ENCODE measurements at regions not wholly inside any gene's neighbourhood (a gene's known extent, or its start where the extent isn't known, plus 50 kb on each side); places are given as distances from the start of the nearest gene placed in this dataset.
"Not testable (repeated sequence)": the region's sequence is repeated elsewhere in the genome, so short reads cannot be mapped to it uniquely, and the experiment has no call there.

DNA sequence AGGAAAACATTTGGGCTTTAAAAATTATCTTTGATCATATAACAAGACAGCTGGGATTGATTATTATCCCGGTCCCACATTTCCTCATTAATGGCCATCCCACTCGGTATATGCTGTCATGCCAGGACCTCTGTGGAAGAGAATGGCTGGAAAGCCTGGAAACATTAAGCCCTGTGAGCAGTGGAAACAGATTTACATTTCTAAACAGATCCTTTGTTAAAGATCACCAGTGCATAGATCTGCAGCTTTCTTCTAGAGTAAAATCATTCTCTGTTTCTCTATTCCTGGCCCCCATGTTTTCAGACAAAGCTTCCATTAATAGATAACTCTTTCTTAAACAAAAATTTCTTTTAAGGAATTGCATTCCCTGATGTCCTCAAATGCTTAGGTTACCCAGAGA is 152.2 kb downstream of the CAVIN4 start:
- no peak for ATAC-seq
- Mint-ChIP-seq H3K9me3 (no peaks in the 10 kb centered on the region), H3K4me3 (no peak overlapping the region), H3K27me3 (ENCODE audit: low read depth) (no peaks in the 10 kb centered on the region), H3K4me1 (ENCODE audit: low read depth) (no peaks in the 10 kb centered on the region), H3K36me3 (ENCODE audit: insufficient read depth) (no peaks in the 10 kb centered on the region)
- DNase-seq: no peak

DNA sequence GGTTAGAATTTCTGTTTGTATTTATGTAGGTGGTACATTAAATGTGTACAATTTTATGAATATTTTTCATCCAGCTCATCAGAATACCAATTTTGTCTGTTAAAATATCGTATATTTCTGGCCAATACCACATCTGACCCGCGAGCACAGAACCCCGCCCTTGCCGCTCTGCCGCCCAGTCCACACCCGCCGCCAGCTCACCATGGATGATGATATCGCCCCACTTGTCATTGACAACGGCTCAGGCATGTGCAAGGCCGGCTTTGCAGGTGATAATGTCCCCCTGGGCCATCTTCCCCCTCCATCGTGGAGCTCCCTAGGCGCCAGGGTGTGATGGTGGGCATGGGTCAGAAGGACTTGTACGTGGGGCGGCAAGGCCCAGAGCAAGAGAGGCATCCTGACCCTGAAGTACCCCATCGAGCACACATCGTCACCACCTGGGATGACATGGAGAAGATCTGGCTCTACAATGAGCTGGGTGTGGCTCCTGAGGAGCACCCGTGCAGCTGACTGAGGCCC is 153.2 kb downstream of the CAVIN4 start:
- no peaks in the 10 kb centered on the region for H3K4me1 Mint-ChIP-seq (ENCODE audit: low read depth)
- DNase-seq (no peak), ATAC-seq (no peak)
- H3K4me3 Mint-ChIP-seq: no peak overlapping the region
- no peaks in the 10 kb centered on the region for H3K9me3 Mint-ChIP-seq
- H3K27me3 Mint-ChIP-seq (ENCODE audit: low read depth): no peaks in the 10 kb centered on the region
- no peaks in the 10 kb centered on the region for H3K36me3 Mint-ChIP-seq (ENCODE audit: insufficient read depth)

DNA sequence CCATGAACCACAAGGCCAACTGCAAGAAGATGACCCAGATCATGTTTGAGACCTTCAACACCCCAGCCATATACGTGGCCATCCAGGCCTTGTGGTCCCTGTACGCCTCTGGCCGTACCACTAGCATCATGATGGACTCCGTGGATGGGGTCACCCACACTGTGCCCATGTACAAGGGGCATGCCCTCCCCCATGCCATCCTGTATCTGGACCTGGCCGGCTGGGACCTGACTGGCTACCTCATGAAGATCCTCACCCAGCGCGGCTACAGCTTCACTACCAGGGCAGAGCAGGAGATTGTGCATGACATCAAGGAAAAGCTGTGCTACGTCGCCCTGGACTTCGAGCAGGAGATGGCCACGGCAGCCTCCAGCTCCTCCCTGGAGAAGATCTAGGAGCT is 153.7 kb downstream of the CAVIN4 start:
- H3K4me1 Mint-ChIP-seq (ENCODE audit: low read depth): no peaks in the 10 kb centered on the region
- no peaks in the 10 kb centered on the region for H3K27me3 Mint-ChIP-seq (ENCODE audit: low read depth)
- H3K36me3 Mint-ChIP-seq (ENCODE audit: insufficient read depth): no peaks in the 10 kb centered on the region
- no peak overlapping the region for H3K4me3 Mint-ChIP-seq
- ATAC-seq (no peak), DNase-seq (no peak)
- peaks cover 2% of the 10 kb centered on the region for H3K9me3 Mint-ChIP-seq

DNA sequence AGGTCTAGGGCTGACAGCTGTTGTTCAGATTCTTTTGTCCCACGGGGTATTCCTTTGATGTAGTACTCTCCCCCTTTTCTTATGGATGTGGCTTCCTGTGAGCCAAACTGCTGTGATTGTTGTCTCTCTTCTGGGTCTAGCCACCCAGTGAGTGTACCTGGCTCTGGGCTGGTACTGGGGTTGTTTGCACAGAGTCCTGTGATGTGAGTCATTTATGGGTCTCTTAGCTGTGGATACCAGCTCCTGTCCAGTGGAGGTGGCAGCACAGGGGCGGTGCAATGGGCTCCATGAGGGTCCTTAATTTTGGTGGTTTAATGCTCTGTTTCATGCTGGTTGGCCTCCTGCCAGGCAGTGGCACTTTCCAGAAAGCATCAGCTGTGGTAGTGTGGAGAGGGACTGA is 161.3 kb downstream of the CAVIN4 start:
- DNase-seq: no peak
- H3K4me1 Mint-ChIP-seq (ENCODE audit: low read depth): no peaks in the 10 kb centered on the region
- H3K36me3 Mint-ChIP-seq (ENCODE audit: insufficient read depth): no peaks in the 10 kb centered on the region
- no peaks in the 10 kb centered on the region for H3K27me3 Mint-ChIP-seq (ENCODE audit: low read depth)
- peaks cover 12% of the 10 kb centered on the region for H3K9me3 Mint-ChIP-seq
- no peak for ATAC-seq
- H3K4me3 Mint-ChIP-seq: no peak overlapping the region

DNA sequence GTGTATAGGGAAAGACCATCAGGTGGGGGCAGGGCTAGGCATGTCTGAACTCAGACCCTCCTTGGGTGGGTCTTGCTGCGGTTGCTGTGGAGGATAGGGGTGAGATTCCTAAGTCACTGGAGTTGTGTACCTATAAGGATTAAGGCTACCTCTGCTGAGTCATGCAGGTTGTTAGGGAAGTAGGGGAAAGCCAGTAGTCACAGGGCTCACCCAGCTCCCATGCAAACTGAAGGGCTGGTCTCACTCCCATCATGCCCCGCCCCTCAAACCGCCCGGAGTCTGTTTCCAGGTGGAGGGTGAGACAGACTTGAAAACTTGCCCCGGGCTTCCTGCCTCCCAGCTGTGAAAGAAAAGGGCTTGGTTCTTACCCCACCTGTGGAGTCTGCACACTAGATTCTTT is 161.8 kb downstream of the CAVIN4 start:
- Mint-ChIP-seq H3K27me3 (ENCODE audit: low read depth) (no peaks in the 10 kb centered on the region), H3K4me3 (no peak overlapping the region), H3K4me1 (ENCODE audit: low read depth) (no peaks in the 10 kb centered on the region), H3K9me3 (peaks cover 12% of the 10 kb centered on the region), H3K36me3 (ENCODE audit: insufficient read depth) (no peaks in the 10 kb centered on the region)
- DNase-seq (no peak), ATAC-seq (no peak)

DNA sequence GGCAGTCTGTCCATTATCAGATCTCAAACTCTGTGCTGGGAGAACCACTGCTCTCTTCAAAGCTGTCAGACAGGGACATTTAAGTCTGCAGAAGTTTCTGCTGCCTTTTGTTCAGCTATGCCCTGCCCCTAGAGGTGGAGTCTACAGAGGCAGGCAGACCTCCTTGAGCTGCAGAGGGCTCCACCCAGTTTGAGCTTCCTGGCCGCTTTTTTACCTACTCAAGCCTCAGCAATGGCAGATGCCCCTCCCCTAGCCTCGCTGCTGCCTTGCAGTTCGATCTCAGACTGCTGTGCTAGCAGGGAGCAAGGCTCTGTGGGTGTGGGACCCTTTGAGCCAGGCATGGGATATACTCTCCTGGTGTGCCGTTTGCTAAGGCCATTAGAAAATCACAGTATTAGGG is 171.1 kb downstream of the CAVIN4 start:
- not testable (repeated sequence) for H3K27me3 Mint-ChIP-seq (ENCODE audit: low read depth); ATAC-seq; H3K36me3 Mint-ChIP-seq (ENCODE audit: insufficient read depth); H3K4me3 Mint-ChIP-seq; DNase-seq; H3K4me1 Mint-ChIP-seq (ENCODE audit: low read depth)
- peaks cover 12% of the 10 kb centered on the region for H3K9me3 Mint-ChIP-seq

DNA sequence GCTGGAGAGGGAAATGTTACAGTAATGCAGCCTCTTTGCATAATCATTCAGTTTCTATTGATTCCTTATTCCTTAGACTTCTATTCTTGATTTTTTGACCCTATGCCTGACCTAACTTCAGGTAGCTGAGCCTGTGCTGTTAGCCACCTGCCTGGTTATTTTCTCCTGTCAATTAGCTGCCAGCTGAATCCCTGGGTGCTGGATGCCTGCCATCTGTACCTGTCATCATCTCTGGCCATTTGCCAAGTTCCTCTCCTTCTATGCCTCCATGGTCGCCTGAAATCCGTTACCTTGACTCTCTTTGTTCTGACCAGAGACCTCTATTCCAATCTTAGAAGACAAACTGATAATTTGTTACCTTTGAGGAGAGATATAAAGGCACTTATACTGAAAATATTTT is 178.3 kb downstream of the CAVIN4 start:
- ATAC-seq (no peak), DNase-seq (no peak)
- Mint-ChIP-seq H3K27me3 (ENCODE audit: low read depth) (no peaks in the 10 kb centered on the region), H3K4me1 (ENCODE audit: low read depth) (no peaks in the 10 kb centered on the region), H3K4me3 (no peak overlapping the region), H3K36me3 (ENCODE audit: insufficient read depth) (no peaks in the 10 kb centered on the region), H3K9me3 (no peaks in the 10 kb centered on the region)

DNA sequence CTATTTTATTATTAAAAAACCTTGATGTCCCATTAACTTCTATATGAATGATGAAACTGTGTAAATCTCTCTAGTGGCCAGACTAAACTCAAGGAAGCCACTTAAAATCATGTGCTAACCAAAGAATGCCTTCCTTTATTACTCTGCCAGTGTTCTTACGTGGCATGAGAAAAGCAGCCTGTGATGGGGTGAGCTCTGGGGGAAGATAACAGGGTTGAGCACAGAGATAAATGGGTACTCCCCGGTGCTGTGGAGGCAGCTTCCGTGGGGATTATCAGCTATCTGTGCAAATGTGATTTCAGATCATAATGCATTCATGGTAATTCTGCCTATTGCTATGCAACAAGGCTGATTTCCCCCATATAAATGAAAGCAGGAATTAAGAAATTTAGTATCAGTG is 181.3 kb downstream of the CAVIN4 start:
- no peaks in the 10 kb centered on the region for H3K4me1 Mint-ChIP-seq (ENCODE audit: low read depth)
- peaks cover 9% of the 10 kb centered on the region for H3K9me3 Mint-ChIP-seq
- H3K27me3 Mint-ChIP-seq (ENCODE audit: low read depth): no peaks in the 10 kb centered on the region
- no peak for ATAC-seq
- DNase-seq: no peak
- no peak overlapping the region for H3K4me3 Mint-ChIP-seq
- no peaks in the 10 kb centered on the region for H3K36me3 Mint-ChIP-seq (ENCODE audit: insufficient read depth)

DNA sequence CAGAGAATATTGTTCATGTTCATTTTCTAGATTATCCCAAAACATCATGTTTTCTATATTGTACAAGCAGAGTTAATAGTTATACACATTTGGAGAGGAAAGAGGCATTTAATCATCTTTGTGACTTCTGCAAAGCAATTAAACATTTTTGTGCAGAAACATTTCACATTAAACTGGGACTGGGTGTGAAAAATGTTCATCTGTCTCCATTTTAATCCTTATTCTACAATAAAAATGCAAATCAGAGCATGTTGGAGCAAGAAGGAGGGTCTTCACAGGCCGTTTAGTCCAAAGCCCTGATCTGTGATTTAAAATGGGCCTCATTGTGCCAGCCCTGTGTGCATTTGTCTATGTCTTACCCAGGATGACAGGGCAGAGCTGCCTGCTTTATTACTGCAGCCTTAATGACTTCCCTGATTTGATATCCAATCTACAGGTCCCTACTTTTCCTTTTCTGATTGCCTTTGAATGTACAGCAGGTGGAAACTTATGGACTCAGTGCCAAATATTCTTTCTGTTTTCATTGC is 183.5 kb downstream of the CAVIN4 start:
- H3K4me1 Mint-ChIP-seq (ENCODE audit: low read depth): no peaks in the 10 kb centered on the region
- H3K4me3 Mint-ChIP-seq: no peak overlapping the region
- ATAC-seq (no peak), DNase-seq (no peak)
- H3K36me3 Mint-ChIP-seq (ENCODE audit: insufficient read depth): no peaks in the 10 kb centered on the region
- no peaks in the 10 kb centered on the region for H3K27me3 Mint-ChIP-seq (ENCODE audit: low read depth)
- H3K9me3 Mint-ChIP-seq: peaks cover 9% of the 10 kb centered on the region

DNA sequence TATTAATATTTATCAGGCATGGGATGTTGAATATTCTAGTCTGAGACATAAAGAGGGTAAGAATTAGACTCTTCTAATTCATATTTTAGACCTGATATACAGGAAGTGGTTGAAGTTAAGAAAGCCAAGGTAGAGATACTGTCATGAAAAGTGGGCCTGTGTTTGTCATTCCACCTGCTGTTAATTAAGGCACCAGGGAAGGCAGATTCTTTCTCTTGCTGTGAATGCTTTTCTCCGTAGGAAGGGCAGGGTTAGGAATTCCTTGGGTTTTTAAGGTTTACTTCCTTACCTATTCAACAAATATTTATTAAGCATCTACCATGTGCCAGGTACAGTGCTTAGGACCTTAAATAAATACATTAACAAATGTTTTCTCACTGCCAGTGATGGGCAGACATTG is 196.4 kb downstream of the CAVIN4 start:
- no peak for ATAC-seq
- no peaks in the 10 kb centered on the region for H3K36me3 Mint-ChIP-seq (ENCODE audit: insufficient read depth)
- no peak for DNase-seq
- H3K4me1 Mint-ChIP-seq (ENCODE audit: low read depth): no peaks in the 10 kb centered on the region
- no peak overlapping the region for H3K4me3 Mint-ChIP-seq
- no peaks in the 10 kb centered on the region for H3K9me3 Mint-ChIP-seq
- peaks cover 2% of the 10 kb centered on the region for H3K27me3 Mint-ChIP-seq (ENCODE audit: low read depth)

DNA sequence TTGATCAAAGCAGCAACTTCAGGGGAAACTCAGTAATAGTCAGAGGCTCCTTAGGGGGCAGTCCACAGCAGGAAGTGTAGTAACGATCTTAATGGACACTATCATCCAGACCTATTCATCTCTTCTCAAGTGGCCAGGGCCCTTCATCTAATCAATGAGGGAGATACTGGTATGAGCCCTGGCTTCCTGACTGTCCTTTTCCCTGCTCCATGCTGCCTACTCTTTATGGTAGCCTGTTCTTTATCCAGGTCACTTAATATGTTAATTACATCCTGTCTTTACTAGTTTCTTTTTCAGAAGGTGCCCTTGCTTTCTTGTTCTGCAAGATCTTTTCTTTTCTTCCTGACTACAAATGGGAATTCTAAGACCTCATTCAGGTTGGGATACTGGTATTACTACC is 197.1 kb downstream of the CAVIN4 start:
- ATAC-seq (no peak), DNase-seq (no peak)
- Mint-ChIP-seq H3K4me1 (ENCODE audit: low read depth) (no peaks in the 10 kb centered on the region), H3K4me3 (no peak overlapping the region), H3K27me3 (ENCODE audit: low read depth) (peaks cover 2% of the 10 kb centered on the region), H3K9me3 (no peaks in the 10 kb centered on the region), H3K36me3 (ENCODE audit: insufficient read depth) (no peaks in the 10 kb centered on the region)

DNA sequence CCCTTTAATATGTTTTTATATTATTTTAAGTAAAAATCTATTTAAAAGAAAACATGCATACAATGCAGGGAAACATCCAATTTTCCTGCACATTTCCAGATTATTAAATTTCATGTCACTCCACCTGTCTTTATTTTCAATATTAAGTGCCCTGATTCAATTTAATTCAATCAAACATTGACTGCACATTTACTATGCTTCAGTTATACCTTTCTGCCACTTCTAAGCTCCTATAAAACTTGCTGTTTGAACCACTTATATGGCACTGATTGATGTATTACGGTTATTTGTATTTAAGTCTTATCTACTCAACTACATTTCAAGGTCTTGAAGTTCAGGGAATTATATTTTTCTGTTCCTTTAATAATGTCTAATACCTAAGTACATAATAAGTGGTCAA is 198.0 kb downstream of the CAVIN4 start:
- no peaks in the 10 kb centered on the region for H3K36me3 Mint-ChIP-seq (ENCODE audit: insufficient read depth)
- ATAC-seq (no peak), DNase-seq (no peak)
- no peaks in the 10 kb centered on the region for H3K9me3 Mint-ChIP-seq
- H3K4me3 Mint-ChIP-seq: no peak overlapping the region
- peaks cover 2% of the 10 kb centered on the region for H3K27me3 Mint-ChIP-seq (ENCODE audit: low read depth)
- no peaks in the 10 kb centered on the region for H3K4me1 Mint-ChIP-seq (ENCODE audit: low read depth)

DNA sequence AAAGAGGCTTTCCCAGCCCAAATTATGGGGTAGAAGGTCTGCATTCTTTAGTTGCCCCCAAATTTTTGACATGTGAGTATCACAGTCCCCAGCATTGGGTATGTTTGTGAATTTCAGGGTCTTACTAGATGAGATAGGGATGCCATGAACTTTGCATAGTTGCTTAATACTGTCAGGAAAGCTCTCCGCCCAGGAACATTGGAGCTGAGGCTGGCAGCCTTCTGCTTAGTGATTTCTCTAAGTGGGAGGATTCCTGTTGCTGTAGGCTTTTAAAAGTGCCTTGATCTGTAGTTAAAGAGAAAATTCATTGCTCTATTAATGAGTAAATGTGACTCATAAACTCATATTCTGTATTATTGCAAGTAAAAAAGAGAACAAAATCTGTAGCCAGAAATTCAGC is 206.9 kb downstream of the CAVIN4 start:
- H3K27me3 Mint-ChIP-seq (ENCODE audit: low read depth): no peaks in the 10 kb centered on the region
- H3K4me1 Mint-ChIP-seq (ENCODE audit: low read depth): no peaks in the 10 kb centered on the region
- H3K4me3 Mint-ChIP-seq: no peak overlapping the region
- no peak for DNase-seq
- ATAC-seq: no peak
- no peaks in the 10 kb centered on the region for H3K36me3 Mint-ChIP-seq (ENCODE audit: insufficient read depth)
- H3K9me3 Mint-ChIP-seq: no peaks in the 10 kb centered on the region

DNA sequence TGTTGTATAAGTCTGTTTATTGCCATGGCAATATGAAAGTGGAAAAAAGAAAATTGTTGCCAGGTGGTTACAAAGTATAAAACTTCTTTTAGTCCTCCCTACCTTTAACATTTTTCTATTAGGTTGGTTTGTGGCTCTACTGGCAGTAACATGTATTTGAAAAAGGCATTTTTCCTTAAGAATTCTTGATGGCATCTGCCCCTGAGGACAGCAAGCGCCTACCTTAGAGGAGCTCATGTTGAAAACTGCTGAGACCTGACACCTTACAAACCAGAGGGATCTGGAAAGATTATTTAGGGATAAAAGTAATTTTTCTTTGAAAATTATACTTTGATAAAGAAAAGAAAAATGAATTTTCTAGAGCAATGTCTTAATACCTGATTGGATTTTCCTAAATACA is 208.1 kb downstream of the CAVIN4 start:
- no peak for ATAC-seq
- Mint-ChIP-seq H3K4me3 (no peak overlapping the region), H3K27me3 (ENCODE audit: low read depth) (no peaks in the 10 kb centered on the region), H3K36me3 (ENCODE audit: insufficient read depth) (no peaks in the 10 kb centered on the region), H3K9me3 (no peaks in the 10 kb centered on the region), H3K4me1 (ENCODE audit: low read depth) (no peaks in the 10 kb centered on the region)
- no peak for DNase-seq

DNA sequence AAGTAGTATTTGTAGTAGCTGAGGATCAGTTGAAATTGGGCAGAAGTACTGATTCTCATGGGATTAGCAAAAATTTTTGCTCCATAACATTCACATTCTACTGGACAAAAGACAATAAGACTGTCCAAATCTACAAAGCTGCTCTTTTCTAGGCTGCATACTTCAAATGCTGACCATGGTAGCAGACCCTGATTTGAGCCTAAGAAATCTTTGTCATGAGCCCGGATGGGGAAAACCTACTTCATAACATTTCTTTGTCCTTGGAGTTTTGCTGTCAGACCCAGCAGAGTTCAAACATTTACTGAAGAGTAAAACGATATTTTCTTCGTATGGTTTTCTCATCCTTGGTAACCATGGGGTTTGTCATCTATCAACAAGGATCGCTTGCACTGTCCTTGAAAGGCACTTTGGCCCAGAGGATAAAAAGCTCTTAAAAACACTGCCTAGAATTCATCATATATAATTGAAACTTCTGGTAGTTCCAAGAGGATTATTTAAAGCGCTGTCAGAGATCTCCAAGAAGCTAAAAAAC is 216.9 kb downstream of the CAVIN4 start:
- H3K27me3 Mint-ChIP-seq (ENCODE audit: low read depth): peaks cover 5% of the 10 kb centered on the region
- H3K4me3 Mint-ChIP-seq: no peak overlapping the region
- H3K9me3 Mint-ChIP-seq: no peaks in the 10 kb centered on the region
- DNase-seq (no peak), ATAC-seq (no peak)
- no peaks in the 10 kb centered on the region for H3K4me1 Mint-ChIP-seq (ENCODE audit: low read depth)
- H3K36me3 Mint-ChIP-seq (ENCODE audit: insufficient read depth): no peaks in the 10 kb centered on the region

DNA sequence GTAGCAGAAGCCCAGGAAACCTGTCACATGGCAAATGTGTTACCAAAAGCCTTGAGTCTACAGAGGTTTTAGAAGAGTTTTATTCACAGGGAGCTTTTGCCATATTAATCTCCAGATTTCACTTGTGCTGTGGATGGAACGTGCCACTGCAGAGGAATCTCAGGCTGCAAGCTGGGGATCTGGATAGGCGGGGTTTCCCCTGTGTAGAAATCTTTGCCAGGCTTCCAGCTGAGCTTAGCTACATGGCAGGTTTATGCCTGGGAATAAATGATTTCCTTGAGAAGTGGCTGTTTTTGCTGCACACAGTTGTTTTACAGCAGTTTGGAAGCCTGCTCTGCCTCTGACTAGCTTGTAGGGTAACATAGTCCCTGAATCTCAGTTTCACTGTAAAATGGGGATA is 224.6 kb upstream of the PLPPR1 start:
- no peak overlapping the region for H3K4me3 Mint-ChIP-seq
- no peaks in the 10 kb centered on the region for H3K9me3 Mint-ChIP-seq
- H3K36me3 Mint-ChIP-seq (ENCODE audit: insufficient read depth): no peaks in the 10 kb centered on the region
- ATAC-seq (no peak), DNase-seq (no peak)
- H3K4me1 Mint-ChIP-seq (ENCODE audit: low read depth): no peaks in the 10 kb centered on the region
- no peaks in the 10 kb centered on the region for H3K27me3 Mint-ChIP-seq (ENCODE audit: low read depth)

Data from activated T-cell treated with anti-CD3 and anti-CD28 coated beads, Interleukin-2, amount 50 U/mL, for 4 hours (primary cell).